ENCODE measurements at regions not wholly inside any gene's neighbourhood (a gene's known extent, or its start where the extent isn't known, plus 50 kb on each side); places are given as distances from the start of the nearest gene placed in this dataset.

DNA sequence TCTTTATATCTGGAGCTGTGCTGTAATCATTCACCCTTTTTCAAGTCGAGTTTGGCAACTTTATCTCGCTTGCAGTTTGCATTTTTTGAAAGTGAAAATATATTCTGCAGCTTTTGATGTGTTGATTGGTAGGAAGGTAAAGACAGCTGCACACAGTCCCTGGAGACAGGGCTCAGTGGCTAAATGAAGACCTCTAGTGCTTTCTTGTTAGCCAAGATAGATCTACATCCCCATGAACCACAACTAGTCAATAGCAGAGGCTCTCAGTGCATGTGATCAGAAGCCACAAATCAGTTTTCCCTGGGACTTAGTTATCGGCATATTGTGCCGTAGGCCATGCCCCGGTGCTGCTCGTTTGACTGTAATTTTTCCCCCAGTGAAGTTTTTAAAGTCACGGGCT is 587.7 kb upstream of the PITX2 start:
- TF ChIP-seq, protein P1, sequence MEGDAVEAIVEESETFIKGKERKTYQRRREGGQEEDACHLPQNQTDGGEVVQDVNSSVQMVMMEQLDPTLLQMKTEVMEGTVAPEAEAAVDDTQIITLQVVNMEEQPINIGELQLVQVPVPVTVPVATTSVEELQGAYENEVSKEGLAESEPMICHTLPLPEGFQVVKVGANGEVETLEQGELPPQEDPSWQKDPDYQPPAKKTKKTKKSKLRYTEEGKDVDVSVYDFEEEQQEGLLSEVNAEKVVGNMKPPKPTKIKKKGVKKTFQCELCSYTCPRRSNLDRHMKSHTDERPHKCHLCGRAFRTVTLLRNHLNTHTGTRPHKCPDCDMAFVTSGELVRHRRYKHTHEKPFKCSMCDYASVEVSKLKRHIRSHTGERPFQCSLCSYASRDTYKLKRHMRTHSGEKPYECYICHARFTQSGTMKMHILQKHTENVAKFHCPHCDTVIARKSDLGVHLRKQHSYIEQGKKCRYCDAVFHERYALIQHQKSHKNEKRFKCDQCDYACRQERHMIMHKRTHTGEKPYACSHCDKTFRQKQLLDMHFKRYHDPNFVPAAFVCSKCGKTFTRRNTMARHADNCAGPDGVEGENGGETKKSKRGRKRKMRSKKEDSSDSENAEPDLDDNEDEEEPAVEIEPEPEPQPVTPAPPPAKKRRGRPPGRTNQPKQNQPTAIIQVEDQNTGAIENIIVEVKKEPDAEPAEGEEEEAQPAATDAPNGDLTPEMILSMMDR (IDR thresholded peaks at IDR 0.05), result no peak
- no peak for TF ChIP-seq POLR2A (IDR thresholded peaks at IDR 0.05)
- TF ChIP-seq POLR2AphosphoS5 (IDR thresholded peaks at IDR 0.05), result no peak
- TF ChIP-seq EP300 (IDR thresholded peaks at IDR 0.05), result no peak
- WGBS, 2 donors (ENCODE audit: low coverage in 1 of 2), result 49 to 75% methylated on average over 7 of the region's 7 CpGs
- Histone ChIP-seq H3K36me3 (no peaks in the 10 kb centered on the region), H3K4me1 (no peaks in the 10 kb centered on the region), H3K27ac (no peak overlapping the region), H3K9me3 (no peaks in the 10 kb centered on the region), H3K4me3 (no peak overlapping the region), H3K27me3 (no peaks in the 10 kb centered on the region)
- no peak for ATAC-seq

DNA sequence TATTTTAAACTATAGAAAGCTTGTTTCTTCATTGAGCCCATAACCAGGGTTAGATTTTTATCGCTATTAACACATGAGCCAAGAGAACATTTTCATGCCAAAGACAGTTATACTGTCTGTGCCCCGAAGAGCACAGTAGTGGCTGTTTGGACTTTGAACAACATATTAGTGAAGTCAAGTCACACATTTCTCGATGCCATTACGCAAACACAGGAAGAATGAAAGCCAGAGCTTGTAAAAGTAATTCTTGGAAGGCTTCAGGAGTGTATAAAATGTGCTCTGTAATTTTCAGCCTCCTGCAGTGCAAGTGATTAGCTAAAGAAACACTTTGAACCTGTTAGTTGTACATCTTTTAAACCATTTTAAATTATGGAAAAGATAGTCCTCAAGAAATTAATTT is 590.7 kb upstream of the PITX2 start:
- no peaks in the 10 kb centered on the region for H3K9me3 ChIP-seq
- 69 to 75% methylated on average over 4 of the region's 4 CpGs for WGBS, 2 donors (ENCODE audit: low coverage in 1 of 2)
- no peak for ATAC-seq
- H3K27me3 ChIP-seq, result no peaks in the 10 kb centered on the region
- H3K27ac ChIP-seq, result no peak overlapping the region
- TF ChIP-seq POLR2AphosphoS5 (IDR thresholded peaks at IDR 0.05) (no peak), EP300 (IDR thresholded peaks at IDR 0.05) (no peak), POLR2A (IDR thresholded peaks at IDR 0.05) (no peak)
- TF ChIP-seq, protein P1 (IDR thresholded peaks at IDR 0.05), result no peak
- no peaks in the 10 kb centered on the region for H3K36me3 ChIP-seq
- no peaks in the 10 kb centered on the region for H3K4me1 ChIP-seq
- H3K4me3 ChIP-seq, result no peak overlapping the region

DNA sequence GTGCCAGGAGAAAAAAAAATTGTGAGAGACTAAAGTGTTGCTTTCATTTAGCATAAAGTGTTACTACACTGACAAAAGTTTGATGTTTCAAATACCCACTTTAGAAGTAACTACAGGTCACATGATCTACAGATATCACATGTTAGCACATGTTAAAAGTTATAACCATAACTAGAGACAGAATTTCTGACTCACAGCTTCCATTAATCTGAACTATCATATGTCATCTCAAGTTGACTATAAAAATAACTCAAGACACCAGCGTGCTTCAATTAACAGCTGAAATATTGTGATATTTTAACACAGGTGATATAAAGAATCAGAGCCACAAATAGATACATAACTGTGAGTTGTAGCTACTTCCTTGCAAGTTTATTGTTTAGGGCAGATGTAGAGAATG is 591.5 kb upstream of the PITX2 start:
- WGBS, 2 donors (ENCODE audit: low coverage in 1 of 2), result 62 to 83% methylated on average over 1 of the region's 1 CpG
- TF ChIP-seq POLR2AphosphoS5 (IDR thresholded peaks at IDR 0.05) (no peak), POLR2A (IDR thresholded peaks at IDR 0.05) (no peak), EP300 (IDR thresholded peaks at IDR 0.05) (no peak)
- TF ChIP-seq, protein P1 (IDR thresholded peaks at IDR 0.05), result no peak
- ATAC-seq, result no peak
- no peaks in the 10 kb centered on the region for H3K36me3 ChIP-seq
- no peak overlapping the region for H3K4me3 ChIP-seq
- no peak overlapping the region for H3K27ac ChIP-seq
- H3K27me3 ChIP-seq, result no peaks in the 10 kb centered on the region
- H3K4me1 ChIP-seq, result no peaks in the 10 kb centered on the region
- no peaks in the 10 kb centered on the region for H3K9me3 ChIP-seq

DNA sequence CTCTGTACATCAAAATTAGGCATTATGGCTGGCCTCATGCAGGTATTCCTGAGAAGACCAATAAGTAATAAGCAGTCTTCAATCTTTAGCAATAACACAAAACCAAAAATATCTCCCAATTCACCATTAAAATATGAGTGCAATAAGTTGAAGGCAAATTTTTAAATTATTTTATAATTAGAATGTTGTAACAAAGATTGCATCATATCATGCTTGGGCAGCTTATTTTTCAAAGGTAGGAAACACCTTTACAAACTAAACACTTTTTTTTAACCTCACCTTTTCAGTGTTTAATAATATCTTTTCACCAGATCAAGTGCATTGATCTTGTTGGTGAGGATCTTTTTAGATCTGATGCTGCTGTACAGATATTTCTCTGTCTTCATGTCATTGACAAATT is 592.9 kb upstream of the PITX2 start:
- Histone ChIP-seq H3K4me3 (no peak overlapping the region), H3K27ac (no peak overlapping the region), H3K36me3 (no peaks in the 10 kb centered on the region), H3K9me3 (no peaks in the 10 kb centered on the region), H3K4me1 (no peaks in the 10 kb centered on the region), H3K27me3 (no peaks in the 10 kb centered on the region)
- no peak for ATAC-seq
- TF ChIP-seq POLR2AphosphoS5 (IDR thresholded peaks at IDR 0.05), result no peak
- no peak for TF ChIP-seq POLR2A (IDR thresholded peaks at IDR 0.05)
- TF ChIP-seq EP300 (IDR thresholded peaks at IDR 0.05), result no peak
- TF ChIP-seq, protein P1 (IDR thresholded peaks at IDR 0.05), result no peak

DNA sequence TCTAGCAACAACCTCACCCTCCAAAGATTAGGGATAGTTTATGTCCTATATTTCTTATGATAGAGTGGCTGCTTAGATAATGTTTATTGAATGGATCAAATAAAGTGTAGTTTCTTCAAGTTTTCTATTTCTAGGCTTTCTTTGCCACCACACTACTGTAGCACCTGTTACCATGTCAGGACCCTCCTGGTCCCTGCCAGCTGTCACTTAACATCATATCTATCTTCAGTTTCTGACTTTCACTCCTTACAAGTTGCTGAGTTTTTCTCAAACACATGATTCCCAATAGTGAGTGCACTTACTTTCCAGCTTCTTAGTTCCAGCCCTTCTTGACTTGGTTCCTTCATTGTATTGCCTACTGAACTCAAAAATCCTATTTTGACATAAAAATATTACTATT is 593.9 kb upstream of the PITX2 start:
- Histone ChIP-seq H3K9me3 (no peaks in the 10 kb centered on the region), H3K4me3 (no peak overlapping the region), H3K36me3 (no peaks in the 10 kb centered on the region), H3K4me1 (no peaks in the 10 kb centered on the region), H3K27ac (no peak overlapping the region), H3K27me3 (no peaks in the 10 kb centered on the region)
- no peak for TF ChIP-seq POLR2AphosphoS5 (IDR thresholded peaks at IDR 0.05)
- no peak for TF ChIP-seq EP300 (IDR thresholded peaks at IDR 0.05)
- TF ChIP-seq, protein P1 (IDR thresholded peaks at IDR 0.05), result no peak
- no peak for TF ChIP-seq POLR2A (IDR thresholded peaks at IDR 0.05)
- ATAC-seq, result no peak
